Memory B cell (primary cell): ENCODE measurements at regions not wholly inside any gene's neighbourhood (a gene's known extent, or its start where the extent isn't known, plus 50 kb on each side); places are given as distances from the start of the nearest gene placed in this dataset.
"Not testable (repeated sequence)": the region's sequence is repeated elsewhere in the genome, so short reads cannot be mapped to it uniquely, and the experiment has no call there.

ENCODE experiments used
- ATAC-seq: fragments of 150-1000 bp; cut with Tn5 transposase; 2 replicates; pipeline ENCODE4 v1.10.0; 2021; ENCODE audit warnings: low read depth, mild to moderate bottlenecking, moderate library complexity
- DNase-seq, 2 donors: peaks; one replicate each; pipeline ENCODE4 v3.0.0; 2022; ENCODE audit warnings: low spot score in 2 of 2
- H3K27ac Mint-ChIP-seq: one replicate; pipeline ENCODE4 v1.8.0; 2022; ENCODE audit warnings: mild to moderate bottlenecking, moderate library complexity, mixed read lengths
- H3K27me3 Mint-ChIP-seq: one replicate; pipeline ENCODE4 v1.8.0; 2022; ENCODE audit warnings: mixed read lengths
- H3K36me3 Mint-ChIP-seq: one replicate; pipeline ENCODE4 v1.8.0; 2022; ENCODE audit warnings: mild to moderate bottlenecking, mixed read lengths
- H3K4me1 Mint-ChIP-seq: one replicate; pipeline ENCODE4 v1.8.0; 2022; ENCODE audit warnings: mixed read lengths
- H3K4me3 Mint-ChIP-seq: one replicate; pipeline ENCODE4 v1.8.0; 2022; ENCODE audit warnings: mild to moderate bottlenecking, moderate library complexity, mixed read lengths
- H3K9me3 Mint-ChIP-seq: one replicate; pipeline ENCODE4 v1.8.0; 2022; ENCODE audit warnings: mixed read lengths

- peaks cover 5% of the 10 kb centered on the region for H3K27me3 Mint-ChIP-seq
- peaks cover 9% of the 10 kb centered on the region for H3K36me3 Mint-ChIP-seq
- H3K4me3 Mint-ChIP-seq = no peak overlapping the region
- DNase-seq (no peak), ATAC-seq (no peak)
- peaks cover 2% of the 10 kb centered on the region for H3K9me3 Mint-ChIP-seq
- peaks cover 11% of the 10 kb centered on the region for H3K4me1 Mint-ChIP-seq
- H3K27ac Mint-ChIP-seq = no peak overlapping the region
These were observed 140.4 kb upstream of the MTPN start for GRCh38 chr7:136117539-136117938.

GRCh38 chr7:136116186-136116585 lies 139.0 kb upstream of the MTPN start:
- DNase-seq (no peak), ATAC-seq (no peak)
- H3K27me3 Mint-ChIP-seq = peaks cover 5% of the 10 kb centered on the region
- peaks cover 11% of the 10 kb centered on the region for H3K4me1 Mint-ChIP-seq
- no peak overlapping the region for H3K27ac Mint-ChIP-seq
- no peak overlapping the region for H3K4me3 Mint-ChIP-seq
- peaks cover 2% of the 10 kb centered on the region for H3K9me3 Mint-ChIP-seq
- H3K36me3 Mint-ChIP-seq = peaks cover 12% of the 10 kb centered on the region

GRCh38 chr7:136114966-136115762 lies 138.0 kb upstream of the MTPN start:
- DNase-seq (peak; percentile 25 to 27), ATAC-seq (peak; percentile 63)
- H3K9me3 Mint-ChIP-seq = peaks cover 4% of the 10 kb centered on the region
- H3K4me1 Mint-ChIP-seq = peaks cover 11% of the 10 kb centered on the region
- no peak overlapping the region for H3K4me3 Mint-ChIP-seq
- H3K27ac Mint-ChIP-seq = no peak overlapping the region
- peaks cover 5% of the 10 kb centered on the region for H3K27me3 Mint-ChIP-seq
- H3K36me3 Mint-ChIP-seq = peaks cover 13% of the 10 kb centered on the region

- Mint-ChIP-seq H3K4me1 (peaks cover 11% of the 10 kb centered on the region), H3K36me3 (peaks cover 13% of the 10 kb centered on the region)
- not testable (repeated sequence) for H3K27ac Mint-ChIP-seq, H3K9me3 Mint-ChIP-seq, ATAC-seq, H3K27me3 Mint-ChIP-seq, H3K4me3 Mint-ChIP-seq, DNase-seq
These were observed 137.3 kb upstream of the MTPN start for GRCh38 chr7:136114467-136114866.

GRCh38 chr7:136109037-136109436 lies 131.9 kb upstream of the MTPN start:
- H3K27ac Mint-ChIP-seq, H3K27me3 Mint-ChIP-seq, H3K4me3 Mint-ChIP-seq, ATAC-seq, H3K4me1 Mint-ChIP-seq, DNase-seq: not testable (repeated sequence)
- Mint-ChIP-seq H3K9me3 (peaks cover 12% of the 10 kb centered on the region), H3K36me3 (peaks cover 24% of the 10 kb centered on the region)

DNA sequence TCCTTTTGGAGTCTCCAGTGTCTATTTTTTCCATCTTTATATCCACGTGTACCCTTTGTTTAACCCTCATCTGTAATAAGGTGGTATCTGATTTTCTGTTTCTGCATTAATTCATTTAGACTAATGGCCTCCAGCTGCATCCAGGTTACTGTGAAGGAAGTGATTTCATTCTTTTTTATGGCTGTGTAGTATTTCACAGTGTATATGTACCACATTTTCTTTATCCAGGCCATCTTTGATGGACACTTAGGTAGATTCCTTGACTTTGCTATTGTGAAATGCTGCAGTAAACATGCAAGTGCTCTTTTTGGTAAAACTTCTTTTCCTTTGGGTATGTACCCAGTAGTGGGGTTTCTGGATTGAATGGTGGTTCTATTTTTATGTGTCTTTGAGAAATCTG lies 128.0 kb upstream of the MTPN start:
- Mint-ChIP-seq H3K9me3 (peaks cover 8% of the 10 kb centered on the region), H3K4me1 (no peaks in the 10 kb centered on the region), H3K27ac (no peak overlapping the region), H3K27me3 (no peaks in the 10 kb centered on the region), H3K4me3 (no peak overlapping the region), H3K36me3 (peaks cover 13% of the 10 kb centered on the region)
- ATAC-seq = no peak
- no peak for DNase-seq

DNA sequence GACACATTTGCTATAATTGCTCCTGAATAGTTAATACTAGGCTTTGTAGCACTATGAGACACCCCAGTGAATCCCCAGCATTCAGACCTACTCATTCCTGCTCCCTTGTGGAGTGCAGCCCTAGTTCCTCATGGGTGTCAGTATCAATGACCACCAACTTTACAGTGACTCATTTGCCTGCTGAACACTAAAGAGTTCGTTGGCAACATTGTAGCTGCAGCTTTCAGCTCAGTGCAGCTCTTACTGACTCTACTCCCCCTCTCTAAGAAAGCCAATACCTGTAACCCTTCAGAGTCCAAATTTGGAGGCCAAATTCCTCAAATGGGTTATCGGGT lies 127.1 kb upstream of the MTPN start:
- Mint-ChIP-seq H3K4me3 (no peak overlapping the region), H3K4me1 (no peaks in the 10 kb centered on the region), H3K9me3 (peaks cover 8% of the 10 kb centered on the region)

GRCh38 chr7:136103545-136104268 lies 126.5 kb upstream of the MTPN start:
- Mint-ChIP-seq H3K9me3 (peaks cover 8% of the 10 kb centered on the region), H3K27ac (no peak overlapping the region), H3K4me3 (no peak overlapping the region), H3K4me1 (no peaks in the 10 kb centered on the region), H3K27me3 (no peaks in the 10 kb centered on the region), H3K36me3 (peaks cover 12% of the 10 kb centered on the region)
- ATAC-seq (no peak), DNase-seq (no peak)

More for the DNA sequence above, 127.1 kb upstream of the MTPN start:
- Mint-ChIP-seq H3K27ac (no peak overlapping the region), H3K36me3 (peaks cover 12% of the 10 kb centered on the region), H3K27me3 (no peaks in the 10 kb centered on the region)
- ATAC-seq = no peak
- DNase-seq = no peak

GRCh38 chr7:136102881-136103280 lies 125.7 kb upstream of the MTPN start:
- Mint-ChIP-seq H3K4me3 (no peak overlapping the region), H3K27ac (no peak overlapping the region), H3K36me3 (peaks cover 6% of the 10 kb centered on the region), H3K9me3 (peaks cover 2% of the 10 kb centered on the region), H3K27me3 (no peaks in the 10 kb centered on the region), H3K4me1 (no peaks in the 10 kb centered on the region)
- no peak for ATAC-seq
- DNase-seq = no peak

DNA sequence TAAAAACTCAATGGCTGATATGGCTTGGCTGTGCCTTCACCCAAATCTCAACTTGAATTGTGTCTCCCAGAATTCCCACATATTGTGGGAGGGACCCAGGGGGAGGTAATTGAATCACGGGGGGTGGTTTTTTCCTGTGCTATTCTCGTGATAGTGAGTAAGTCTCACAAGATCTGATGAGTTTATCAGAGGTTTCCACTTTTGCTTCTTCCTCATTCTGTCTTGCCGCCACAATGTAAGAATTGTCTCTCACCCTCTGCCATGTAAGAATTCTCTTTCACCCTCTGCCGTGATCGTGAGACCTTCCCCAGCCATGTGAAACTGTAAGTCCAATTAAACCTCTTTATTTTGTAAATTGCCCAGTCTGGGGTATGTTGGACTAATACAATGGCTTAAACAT lies 115.6 kb upstream of the MTPN start:
- not testable (repeated sequence) for ATAC-seq, H3K4me1 Mint-ChIP-seq, H3K9me3 Mint-ChIP-seq, DNase-seq, H3K27me3 Mint-ChIP-seq, H3K4me3 Mint-ChIP-seq, H3K27ac Mint-ChIP-seq
- H3K36me3 Mint-ChIP-seq = peaks cover 18% of the 10 kb centered on the region

DNA sequence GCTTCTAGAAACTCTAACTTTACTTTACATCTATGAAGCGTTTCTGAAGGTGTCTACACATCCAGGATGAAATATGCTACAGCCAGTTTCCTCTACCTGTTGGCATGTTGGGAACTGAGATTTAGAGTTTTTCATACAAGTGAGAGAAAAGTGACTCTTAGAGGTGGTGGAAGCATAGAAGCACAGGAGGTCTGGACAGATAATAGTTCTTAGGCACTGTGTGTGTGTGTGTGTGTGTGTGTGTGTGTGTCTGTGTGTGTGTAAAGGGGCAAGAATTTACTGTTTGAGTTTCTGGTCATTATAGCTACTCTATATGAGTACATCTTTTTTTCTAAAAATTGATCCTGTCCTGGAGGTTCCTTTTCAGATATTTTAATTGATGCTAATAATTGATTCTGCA lies 110.7 kb upstream of the MTPN start:
- Mint-ChIP-seq H3K36me3 (peaks cover 13% of the 10 kb centered on the region), H3K27me3 (no peaks in the 10 kb centered on the region), H3K4me3 (no peak overlapping the region), H3K4me1 (peaks cover 5% of the 10 kb centered on the region), H3K9me3 (peaks cover 3% of the 10 kb centered on the region), H3K27ac (no peak overlapping the region)
- DNase-seq (no peak), ATAC-seq (no peak)

- H3K36me3 Mint-ChIP-seq = peaks cover 7% of the 10 kb centered on the region
- peak overlapping the region; percentile 63 for H3K4me3 Mint-ChIP-seq
- no peak overlapping the region for H3K27ac Mint-ChIP-seq
- DNase-seq (peak; percentile 11 to 16), ATAC-seq (peak; percentile 100)
- H3K27me3 Mint-ChIP-seq = no peaks in the 10 kb centered on the region
- no peaks in the 10 kb centered on the region for H3K9me3 Mint-ChIP-seq
- H3K4me1 Mint-ChIP-seq = peaks cover 5% of the 10 kb centered on the region
These were observed 109.6 kb upstream of the MTPN start for GRCh38 chr7:136086712-136087111.

DNA sequence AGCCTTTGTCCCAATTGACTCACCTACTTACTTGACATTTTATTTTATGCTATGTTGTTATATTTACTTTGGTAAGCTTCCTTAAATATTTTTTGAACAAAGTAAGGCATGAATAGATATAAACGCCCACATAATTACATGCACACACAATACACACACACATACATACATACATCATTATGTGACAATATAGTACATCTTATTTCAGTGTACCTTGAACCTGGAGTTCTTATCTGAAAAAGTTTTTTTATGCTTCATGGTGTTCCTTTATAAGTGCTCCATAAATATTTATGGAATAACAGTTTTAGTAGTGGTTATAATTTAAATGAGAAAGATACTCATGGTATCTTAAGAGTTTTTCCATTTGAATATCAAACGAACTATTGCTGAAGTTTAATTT lies 102.8 kb upstream of the MTPN start:
- DNase-seq (no peak), ATAC-seq (no peak)
- no peak overlapping the region for H3K27ac Mint-ChIP-seq
- H3K27me3 Mint-ChIP-seq = no peaks in the 10 kb centered on the region
- no peaks in the 10 kb centered on the region for H3K4me1 Mint-ChIP-seq
- no peaks in the 10 kb centered on the region for H3K9me3 Mint-ChIP-seq
- H3K36me3 Mint-ChIP-seq = peaks cover 3% of the 10 kb centered on the region
- H3K4me3 Mint-ChIP-seq = no peak overlapping the region

DNA sequence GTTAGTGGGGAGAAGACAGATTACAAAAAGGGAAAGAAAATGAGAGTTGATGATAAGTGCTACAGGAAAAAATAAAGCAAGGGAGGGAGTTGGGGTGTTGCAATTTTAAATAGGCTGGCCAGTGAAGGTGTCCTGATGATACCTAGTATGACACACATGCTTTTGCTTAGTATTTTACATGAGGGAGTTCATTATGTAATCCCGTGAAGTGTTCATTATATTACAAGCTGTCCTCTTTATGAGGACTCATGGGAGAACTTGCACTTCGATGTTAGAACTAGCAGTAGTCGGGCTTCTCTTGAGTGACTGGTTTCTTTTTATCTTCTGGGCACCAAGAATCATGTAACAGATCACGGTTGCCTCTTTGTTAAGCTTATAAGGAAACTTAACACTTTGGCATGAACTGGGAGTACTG lies 102.3 kb upstream of the MTPN start:
- Mint-ChIP-seq H3K36me3 (peaks cover 3% of the 10 kb centered on the region), H3K27me3 (no peaks in the 10 kb centered on the region)

More for the DNA sequence above, 102.3 kb upstream of the MTPN start:
- Mint-ChIP-seq H3K4me1 (no peaks in the 10 kb centered on the region), H3K9me3 (no peaks in the 10 kb centered on the region), H3K27ac (no peak overlapping the region), H3K4me3 (no peak overlapping the region)
- ATAC-seq (no peak), DNase-seq (no peak)
